ENCODE measurements at regions not wholly inside any gene's neighbourhood (a gene's known extent, or its start where the extent isn't known, plus 50 kb on each side); places are given as distances from the start of the nearest gene placed in this dataset.
"Not testable (repeated sequence)": the region's sequence is repeated elsewhere in the genome, so short reads cannot be mapped to it uniquely, and the experiment has no call there.

GRCh38 chr7:13189668-13190067 is 502.2 kb downstream of the ARL4A start:
- no peak for DNase-seq (ENCODE audit: low spot score)

- DNase-seq (ENCODE audit: low spot score), result no peak
Measured at GRCh38 chr7:13197501-13197900, 510.1 kb downstream of the ARL4A start.

GRCh38 chr7:13198036-13198435 is 510.6 kb downstream of the ARL4A start:
- DNase-seq (ENCODE audit: low spot score), result no peak

GRCh38 chr7:13198727-13199126 is 511.3 kb downstream of the ARL4A start:
- no peak for DNase-seq (ENCODE audit: low spot score)

GRCh38 chr7:13201628-13202027 is 514.2 kb downstream of the ARL4A start:
- DNase-seq (ENCODE audit: low spot score), result no peak

- no peak for DNase-seq (ENCODE audit: low spot score)
Measured at GRCh38 chr7:13217768-13218167, 530.3 kb downstream of the ARL4A start.

GRCh38 chr7:13225068-13225467 is 537.6 kb downstream of the ARL4A start:
- DNase-seq (ENCODE audit: low spot score), result no peak

- no peak for DNase-seq (ENCODE audit: low spot score)
Measured at GRCh38 chr7:13226385-13226784, 539.0 kb downstream of the ARL4A start.

GRCh38 chr7:13231216-13231615 is 543.8 kb downstream of the ARL4A start:
- peak; percentile 26 for DNase-seq (ENCODE audit: low spot score)

- no peak for DNase-seq (ENCODE audit: low spot score)
Measured at GRCh38 chr7:13235436-13235835, 548.0 kb downstream of the ARL4A start.

GRCh38 chr7:13236026-13236425 is 548.6 kb downstream of the ARL4A start:
- no peak for DNase-seq (ENCODE audit: low spot score)

- no peak for DNase-seq (ENCODE audit: low spot score)
Measured at GRCh38 chr7:13240349-13240748, 552.9 kb downstream of the ARL4A start.

- DNase-seq (ENCODE audit: low spot score), result no peak
Measured at GRCh38 chr7:13241416-13241815, 554.0 kb downstream of the ARL4A start.

- no peak for DNase-seq (ENCODE audit: low spot score)
Measured at GRCh38 chr7:13257661-13258060, 570.2 kb downstream of the ARL4A start.

- no peak for DNase-seq (ENCODE audit: low spot score)
Measured at GRCh38 chr7:13258386-13258785, 571.0 kb downstream of the ARL4A start.

GRCh38 chr7:13259930-13260329 is 572.5 kb downstream of the ARL4A start:
- DNase-seq (ENCODE audit: low spot score), result no peak

GRCh38 chr7:13262929-13263530 is 575.6 kb downstream of the ARL4A start:
- peak; percentile 31 for DNase-seq (ENCODE audit: low spot score)

GRCh38 chr7:13265271-13265670 is 577.8 kb downstream of the ARL4A start:
- DNase-seq (ENCODE audit: low spot score), result no peak

- DNase-seq (ENCODE audit: low spot score), result not testable (repeated sequence)
Measured at GRCh38 chr7:13274205-13274604, 586.8 kb downstream of the ARL4A start.

- no peak for DNase-seq (ENCODE audit: low spot score)
Measured at GRCh38 chr7:13276977-13277376, 589.5 kb downstream of the ARL4A start.

- DNase-seq (ENCODE audit: low spot score), result no peak
Measured at GRCh38 chr7:13278020-13278419, 590.6 kb downstream of the ARL4A start.

- peak; percentile 23 for DNase-seq (ENCODE audit: low spot score)
Measured at GRCh38 chr7:13279854-13280435, 592.5 kb downstream of the ARL4A start.

GRCh38 chr7:13282377-13282980 is 595.0 kb downstream of the ARL4A start:
- no peak for DNase-seq (ENCODE audit: low spot score)

All from SK-N-DZ (cell line).